Stimulated activated CD8-positive, alpha-beta memory T cell treated with anti-CD3 and anti-CD28 coated beads, Interleukin-15, amount 100 ng/mL, for 24 hours (primary cell): ENCODE measurements at regions not wholly inside any gene's neighbourhood (a gene's known extent, or its start where the extent isn't known, plus 50 kb on each side); places are given as distances from the start of the nearest gene placed in this dataset.
"Not testable (repeated sequence)": the region's sequence is repeated elsewhere in the genome, so short reads cannot be mapped to it uniquely, and the experiment has no call there.

Experiments used
- DNase-seq: peaks from one replicate; pipeline ENCODE4 v3.0.0-alpha.2; 2020; ENCODE audit warnings: low read depth

DNA sequence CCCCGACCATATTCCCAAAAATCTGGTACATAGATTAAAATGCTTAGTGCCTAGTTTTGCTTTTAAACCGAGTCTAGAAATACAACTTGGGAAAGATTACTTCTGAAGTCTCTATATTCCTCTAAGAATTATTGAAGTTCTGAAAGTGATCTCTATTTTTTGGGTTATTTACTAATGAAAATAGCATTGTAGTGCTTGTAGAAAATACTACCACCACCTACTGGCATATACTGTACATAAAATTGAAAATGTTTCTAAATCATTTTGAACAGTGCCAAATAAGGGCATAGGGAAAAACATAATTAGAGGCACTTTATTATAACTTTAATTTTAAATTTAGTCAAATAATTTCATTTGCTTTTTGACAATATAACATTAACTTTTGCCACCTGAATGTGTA lies 1399.6 kb upstream of the ZEB2 start:
- DNase-seq, result no peak

DNA sequence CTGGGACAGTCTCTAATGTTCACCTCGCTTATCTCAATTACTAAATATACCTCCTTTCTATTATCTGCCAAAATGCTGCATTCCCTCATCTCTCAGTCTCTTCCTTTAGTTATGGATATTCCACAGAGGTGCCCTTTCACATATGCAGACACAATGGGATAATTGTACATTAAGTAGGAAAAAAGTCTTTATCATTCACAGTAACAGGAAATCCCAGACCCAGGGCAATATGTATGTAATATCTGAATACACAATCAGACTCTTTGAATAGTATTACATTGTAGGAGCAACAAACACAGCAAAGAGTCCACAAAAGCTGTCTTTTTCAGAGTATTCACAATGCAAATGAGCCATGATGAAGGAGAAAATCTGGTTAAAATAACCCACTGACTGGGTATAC lies 1399.0 kb upstream of the ZEB2 start:
- no peak for DNase-seq

DNA sequence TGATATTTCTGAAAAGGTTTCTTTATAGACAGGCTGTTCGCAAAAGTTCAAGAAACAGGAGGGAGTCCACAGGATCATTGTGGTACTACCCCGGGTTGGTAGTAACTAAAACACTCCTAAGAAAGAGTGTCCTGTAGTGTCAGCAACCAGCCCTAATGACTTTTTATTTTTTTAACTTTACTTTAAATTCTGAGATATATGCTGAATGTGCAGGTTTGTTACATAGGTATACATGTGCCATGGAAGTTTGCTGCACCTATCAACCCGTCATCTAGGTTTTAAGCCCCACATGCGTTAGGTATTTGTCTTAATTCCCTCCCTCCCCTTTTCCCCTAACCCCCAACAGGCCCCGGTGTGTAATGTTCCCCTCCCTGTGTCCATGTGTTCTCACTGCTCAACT lies 1396.9 kb upstream of the ZEB2 start:
- DNase-seq, result no peak

DNA sequence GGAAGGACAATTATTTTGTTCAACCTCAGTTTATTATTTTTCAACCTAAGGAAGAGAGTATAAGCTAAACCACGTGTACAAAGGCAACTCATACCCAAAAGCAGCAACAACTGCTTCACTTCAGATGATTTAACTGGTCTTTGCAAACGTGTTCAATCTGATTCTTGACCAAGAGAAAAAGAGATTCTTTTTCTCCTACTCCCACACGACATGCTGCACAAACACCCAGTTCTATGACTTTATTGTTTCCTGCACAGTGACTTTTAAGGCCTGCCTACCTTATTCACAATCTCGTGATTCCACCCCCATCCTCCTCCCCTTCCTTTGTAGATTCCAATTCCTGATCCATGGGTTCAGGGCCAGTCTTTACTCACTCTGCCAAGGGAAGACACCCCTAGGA lies 1394.8 kb upstream of the ZEB2 start:
- DNase-seq, result no peak

DNA sequence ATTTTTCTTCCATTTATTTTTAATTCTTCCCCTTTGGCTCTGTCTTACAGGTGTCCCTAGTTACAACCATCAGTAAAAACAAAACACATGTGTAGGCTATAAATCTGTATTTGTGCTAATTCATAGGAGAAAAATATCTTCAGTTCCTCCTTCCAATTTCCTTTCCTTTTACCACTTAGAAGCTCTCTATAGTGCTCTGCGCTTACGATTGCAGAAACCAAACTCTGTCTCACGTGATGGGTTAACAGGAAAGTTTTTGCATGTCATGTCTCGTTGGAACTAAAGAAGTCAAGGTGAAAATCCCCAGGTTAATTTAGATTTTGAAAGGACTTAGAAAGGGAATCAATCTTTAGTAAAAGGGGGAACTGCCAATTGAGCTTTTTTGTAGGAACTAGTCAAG lies 1390.5 kb upstream of the ZEB2 start:
- no peak for DNase-seq

DNA sequence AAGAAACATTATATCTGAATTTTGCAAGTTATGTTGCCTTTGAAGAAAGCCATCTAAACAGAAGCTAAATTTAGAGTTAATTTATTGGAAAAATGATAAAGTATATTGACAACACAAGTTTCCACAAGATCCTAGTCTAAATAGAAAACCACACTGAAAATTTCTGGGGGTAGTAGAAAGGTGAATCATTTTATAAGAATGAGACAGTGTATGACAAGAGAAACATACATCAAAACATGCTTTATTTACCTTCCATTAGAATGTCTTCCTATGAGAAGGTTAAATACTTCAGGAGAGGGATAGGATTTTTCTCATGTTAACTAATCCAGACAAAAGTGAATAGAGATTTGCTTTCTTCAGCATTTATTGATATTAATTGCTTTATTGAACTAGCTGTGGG lies 1389.8 kb upstream of the ZEB2 start:
- no peak for DNase-seq

DNA sequence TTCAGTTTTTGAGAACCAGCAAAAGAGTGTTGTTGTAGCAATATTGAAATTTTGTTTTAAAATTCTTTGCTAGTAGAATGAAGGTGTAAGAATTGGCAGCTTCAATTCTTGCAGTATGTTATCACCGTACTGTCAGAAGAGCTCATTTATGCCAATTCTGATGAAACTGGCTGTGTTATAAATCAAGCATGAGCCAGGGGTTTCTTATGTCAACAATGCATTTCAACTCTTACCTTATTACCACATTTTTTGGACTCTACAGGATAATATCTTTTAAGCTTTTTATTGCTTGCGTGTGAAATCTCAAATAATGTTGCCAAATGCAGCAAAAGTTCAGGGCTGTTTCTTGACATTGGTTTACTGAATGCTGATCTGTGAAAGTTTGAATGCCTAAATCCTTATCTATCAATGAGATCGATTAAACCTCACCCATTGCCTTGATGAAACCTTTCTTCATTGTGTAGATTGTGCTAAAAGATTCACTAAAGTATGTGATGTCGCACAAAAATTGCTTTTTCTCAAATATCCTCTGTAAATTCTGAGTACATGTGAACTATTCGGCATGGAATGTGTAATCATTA lies 1389.3 kb upstream of the ZEB2 start:
- DNase-seq, result no peak

DNA sequence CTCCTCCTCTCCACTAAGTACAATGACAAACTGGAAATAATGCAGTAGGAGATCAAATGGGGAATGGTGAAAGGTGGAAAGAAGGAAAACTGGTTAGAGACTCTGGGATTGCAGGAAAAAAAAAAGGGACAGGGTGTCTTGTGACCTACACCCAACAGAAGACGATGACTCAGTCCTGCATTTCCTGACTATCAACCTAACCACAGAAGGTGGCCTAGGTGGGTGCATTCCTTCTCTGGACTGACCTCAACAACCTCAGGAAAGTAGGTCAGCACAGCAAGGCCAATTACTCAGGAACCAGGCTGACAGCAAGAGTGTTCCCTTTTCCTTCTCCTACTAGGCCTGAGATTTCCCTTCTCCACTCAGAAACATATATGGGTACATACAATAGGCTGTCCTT lies 1386.4 kb upstream of the ZEB2 start:
- DNase-seq, result no peak

DNA sequence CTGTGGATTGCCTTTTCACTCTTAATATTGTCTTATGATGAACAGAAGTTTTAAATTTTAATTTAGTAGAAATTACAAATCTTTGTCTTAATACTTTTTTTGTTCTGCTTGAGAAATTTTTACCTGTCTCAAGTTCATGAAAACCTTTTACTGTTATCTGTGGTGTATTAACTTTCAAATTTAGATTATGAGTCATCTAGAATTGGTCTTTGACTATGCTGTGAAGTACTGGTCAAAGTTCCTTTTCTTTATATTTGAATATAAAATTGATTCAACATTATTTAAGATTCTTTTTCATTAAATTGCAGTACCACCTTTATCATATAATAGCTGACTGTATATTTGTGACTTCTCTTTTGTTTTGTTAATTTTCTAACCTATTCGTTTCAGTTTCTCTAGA lies 1385.5 kb upstream of the ZEB2 start:
- no peak for DNase-seq

DNA sequence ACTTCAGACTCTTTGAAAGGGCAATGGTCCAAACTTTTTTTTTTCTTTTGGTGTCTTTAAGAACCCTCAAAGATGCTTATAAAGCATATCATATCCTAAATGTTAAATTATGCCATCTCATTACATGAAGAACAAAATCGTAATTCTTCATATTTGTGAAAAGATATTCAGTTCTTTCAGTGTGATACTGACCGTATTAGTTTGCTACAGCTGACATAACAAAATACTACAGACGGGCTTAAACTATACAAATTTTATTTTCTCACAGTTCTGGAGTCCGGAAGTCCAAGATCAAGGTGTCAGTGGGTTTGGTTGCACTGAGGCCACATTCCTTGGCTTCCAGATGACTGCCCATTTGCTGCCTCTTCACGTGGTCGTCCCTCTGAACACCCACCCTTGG lies 1377.2 kb upstream of the ZEB2 start:
- no peak for DNase-seq

DNA sequence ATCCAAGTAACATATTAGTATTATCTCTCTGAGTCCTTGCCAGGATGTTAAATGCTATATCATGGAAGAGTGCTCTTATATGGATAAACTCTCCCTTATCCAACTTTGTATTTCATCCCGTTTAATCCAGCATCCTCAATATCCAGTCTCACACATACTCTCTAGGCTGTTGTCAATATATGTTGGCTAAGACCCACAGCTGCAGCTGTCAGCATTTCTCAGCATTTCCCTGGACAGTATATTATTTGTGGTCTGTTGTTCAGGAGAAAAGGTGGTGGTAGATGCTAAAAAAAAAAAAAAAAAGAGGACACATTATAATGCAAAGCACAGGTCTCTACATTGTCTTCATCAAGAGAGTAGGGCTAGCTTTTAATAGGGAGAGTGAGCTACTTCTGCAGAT lies 1368.0 kb upstream of the ZEB2 start:
- DNase-seq, result no peak

DNA sequence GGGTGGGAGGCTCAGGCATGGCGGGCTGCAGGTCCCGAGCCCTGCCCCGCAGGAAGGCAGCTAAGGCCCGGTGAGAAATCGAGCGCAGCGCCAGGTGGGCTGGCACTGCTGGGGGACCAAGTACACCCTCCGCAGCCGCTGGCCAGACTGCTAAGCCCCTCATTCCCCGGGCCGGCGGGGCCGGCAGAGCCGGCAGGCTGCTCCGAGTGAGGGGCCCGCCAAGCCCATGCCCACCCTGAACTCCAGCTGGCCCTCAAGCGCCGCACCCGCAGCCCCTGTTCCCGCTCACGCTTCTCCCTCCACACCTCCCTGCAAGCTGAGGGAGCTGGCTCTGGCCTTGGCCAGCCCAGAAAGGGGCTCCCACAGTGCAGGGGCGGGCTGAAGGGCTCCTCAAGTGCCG lies 1361.1 kb upstream of the ZEB2 start:
- DNase-seq, result not testable (repeated sequence)

DNA sequence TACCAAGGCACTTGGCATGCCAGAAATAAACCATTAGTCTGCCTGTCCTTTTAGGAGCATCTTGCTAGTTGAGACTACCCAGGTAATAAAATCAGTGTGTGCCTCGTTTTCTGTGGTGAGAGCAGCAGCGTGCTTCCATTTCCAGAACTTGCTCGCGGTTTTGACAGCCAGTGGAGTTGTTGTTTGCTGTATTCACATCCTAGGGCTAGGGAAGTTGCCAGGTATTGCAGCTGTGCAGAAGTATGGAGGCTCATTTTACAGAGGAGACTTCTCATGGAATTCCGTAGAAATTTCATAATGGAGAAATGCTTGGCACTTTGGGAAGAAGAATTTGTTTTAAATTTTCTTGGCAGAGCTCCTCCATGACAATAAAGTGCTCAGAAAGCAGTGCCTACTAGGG lies 1355.1 kb upstream of the ZEB2 start:
- no peak for DNase-seq

DNA sequence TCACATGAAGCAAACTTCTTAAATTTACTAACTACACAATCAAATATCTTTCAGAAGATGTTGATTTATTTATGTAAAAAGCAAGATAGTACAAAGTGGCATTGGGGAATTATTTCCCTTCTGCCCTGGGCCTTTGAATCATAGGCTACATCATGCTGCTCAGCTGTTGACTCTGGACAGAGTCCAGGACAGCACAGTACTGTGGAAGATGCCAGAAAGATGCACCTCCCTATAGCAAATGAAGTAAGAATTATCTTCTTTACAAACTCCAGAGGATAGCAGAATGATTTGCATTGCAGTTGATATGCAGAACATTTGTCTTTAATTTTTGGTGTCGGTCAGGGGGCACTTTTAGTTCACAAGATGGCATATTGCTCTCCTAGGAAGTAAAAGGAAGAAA lies 1354.5 kb upstream of the ZEB2 start:
- DNase-seq, result no peak

DNA sequence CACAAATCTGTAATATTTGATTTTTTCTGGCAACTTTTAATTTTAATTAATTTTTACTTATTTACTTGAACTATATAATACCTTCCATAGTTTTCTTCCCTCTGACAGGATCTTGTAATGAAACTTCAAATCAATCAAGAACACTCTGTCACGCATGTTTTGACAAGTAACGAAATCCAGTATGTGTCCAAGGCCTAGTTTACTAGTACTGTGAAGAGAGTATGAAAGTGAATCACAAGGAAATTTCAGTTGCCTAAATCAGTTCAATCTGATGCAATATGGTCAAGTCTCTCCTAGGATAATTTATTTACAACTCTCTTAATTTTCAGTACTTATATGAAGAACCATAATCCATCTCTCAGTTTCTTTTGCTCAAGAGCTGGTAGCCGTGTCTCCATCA lies 1344.6 kb upstream of the ZEB2 start:
- DNase-seq, result no peak

DNA sequence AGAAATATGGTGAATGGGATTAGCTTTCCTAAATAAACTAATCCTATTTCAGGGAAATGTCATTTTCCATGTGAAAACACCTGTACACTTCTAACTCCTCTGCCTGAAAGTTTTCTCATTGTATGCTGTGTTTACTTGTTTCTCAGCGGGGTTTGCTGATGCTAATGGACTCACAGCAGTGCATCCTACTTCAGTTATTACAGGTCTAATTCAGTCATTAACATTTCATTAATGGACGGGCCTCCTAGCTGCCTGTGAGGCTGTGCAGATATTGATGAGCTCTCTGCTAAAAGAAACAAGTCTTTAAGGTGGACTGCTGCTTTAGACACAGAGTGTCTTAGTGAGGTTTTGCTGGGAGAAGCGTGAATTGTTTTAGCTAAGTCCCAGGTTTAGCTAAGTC lies 1342.0 kb upstream of the ZEB2 start:
- DNase-seq, result no peak

DNA sequence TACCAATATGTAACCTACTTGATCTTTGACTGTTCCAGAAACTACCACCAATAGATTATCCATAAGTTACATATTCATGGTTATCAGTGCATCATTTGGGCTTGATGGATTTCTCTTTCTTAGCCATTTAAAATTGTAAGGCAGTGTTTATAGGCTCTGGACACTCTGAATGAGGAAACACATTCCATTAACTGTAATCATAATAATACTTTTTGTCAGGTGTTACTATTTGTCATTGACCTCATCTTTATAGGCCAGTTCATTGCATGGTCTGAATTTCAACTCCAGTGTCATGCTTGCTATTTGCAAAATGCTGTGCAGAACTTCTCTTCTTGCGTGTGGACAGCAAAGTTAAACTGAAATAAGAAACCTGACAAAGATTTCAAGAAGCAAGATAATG lies 1340.2 kb upstream of the ZEB2 start:
- DNase-seq, result no peak

DNA sequence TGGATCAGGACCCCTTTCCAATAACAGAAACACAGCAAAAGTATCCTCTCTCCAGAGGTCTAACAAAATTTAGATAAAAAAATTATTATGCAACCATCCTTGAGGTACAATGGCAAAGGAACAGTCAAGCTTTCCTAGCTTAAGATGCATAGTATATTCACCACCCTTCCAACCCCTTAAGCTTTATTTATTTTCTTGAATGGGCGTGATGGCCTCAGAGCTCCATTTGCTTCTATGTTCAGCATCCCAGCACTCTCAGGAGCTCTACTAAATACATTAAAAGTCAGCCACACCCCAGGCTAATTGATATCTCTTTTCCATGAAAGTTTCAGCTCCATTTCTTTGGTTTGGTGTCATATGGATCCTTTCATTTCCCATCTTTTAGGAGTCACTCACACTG lies 1335.2 kb upstream of the ZEB2 start:
- no peak for DNase-seq

DNA sequence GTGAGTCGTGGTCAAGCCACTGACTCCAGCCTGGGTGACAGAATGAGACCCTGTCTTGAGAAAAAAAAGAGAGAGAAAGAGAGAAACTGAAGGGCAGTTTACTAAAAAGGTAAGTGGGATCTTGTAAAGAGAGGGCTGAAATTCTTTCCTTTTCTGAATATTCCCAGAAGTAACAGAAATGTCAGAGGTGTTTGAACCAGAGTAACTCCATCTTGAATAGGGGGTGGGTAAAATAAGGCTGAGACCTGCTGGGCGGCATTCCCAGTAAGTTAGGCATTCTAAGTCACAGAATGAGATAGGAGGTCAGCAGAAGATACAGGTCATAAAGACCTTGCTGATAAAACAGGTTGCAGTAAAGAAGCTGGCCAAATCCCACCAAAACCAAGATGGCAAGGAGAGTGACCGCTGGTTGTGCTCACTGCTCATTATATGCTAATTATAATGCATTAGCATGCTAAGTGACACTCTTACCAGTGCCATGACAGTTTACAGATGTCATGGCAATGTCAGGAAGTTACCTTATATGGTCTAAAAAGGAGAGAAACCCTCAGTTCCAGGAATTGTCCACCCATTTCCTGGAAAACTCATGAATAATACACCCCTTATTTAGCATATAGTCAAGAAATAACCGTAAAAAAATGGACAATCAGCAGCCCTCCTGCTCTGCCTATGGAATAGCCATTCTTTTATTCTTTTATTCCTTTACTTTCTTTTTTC lies 1334.3 kb upstream of the ZEB2 start:
- no peak for DNase-seq

DNA sequence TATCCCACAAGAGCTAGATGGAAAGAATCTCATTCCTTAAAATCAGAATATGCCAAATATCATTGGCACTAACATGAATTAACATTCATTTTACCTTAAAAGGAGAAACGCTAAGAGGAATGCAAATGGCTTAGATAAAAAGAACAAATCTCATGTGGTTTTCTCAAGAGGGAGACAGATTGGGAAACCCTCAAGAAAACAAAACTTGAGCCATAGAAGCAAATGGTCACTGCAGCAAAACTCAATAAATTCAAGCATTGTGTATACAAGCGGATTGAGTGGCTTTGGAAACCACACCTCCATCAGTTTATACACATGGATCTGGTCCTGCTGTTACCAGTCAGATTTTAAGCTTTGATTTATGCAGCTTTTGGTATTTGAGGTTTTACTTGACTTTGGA lies 1331.8 kb upstream of the ZEB2 start:
- DNase-seq, result no peak

DNA sequence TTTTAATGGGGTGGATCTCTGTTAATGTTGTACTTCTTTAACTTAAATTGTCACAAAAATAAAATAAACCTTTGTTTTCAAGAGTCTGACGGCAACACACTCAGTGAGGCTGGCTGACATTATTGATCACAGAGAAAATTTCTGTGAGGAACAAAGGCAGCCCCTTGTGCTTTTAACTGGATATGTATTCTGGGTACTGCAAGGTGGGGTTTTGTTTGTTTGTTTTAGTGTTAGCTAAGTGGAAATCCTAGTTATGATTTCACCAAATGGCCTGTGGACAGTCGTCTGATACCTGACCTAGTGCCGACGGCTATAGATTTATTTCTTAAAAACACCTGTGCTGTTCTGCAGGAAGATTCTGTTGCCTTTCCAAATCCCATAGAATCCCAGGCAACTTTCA lies 1329.5 kb upstream of the ZEB2 start:
- DNase-seq, result no peak

DNA sequence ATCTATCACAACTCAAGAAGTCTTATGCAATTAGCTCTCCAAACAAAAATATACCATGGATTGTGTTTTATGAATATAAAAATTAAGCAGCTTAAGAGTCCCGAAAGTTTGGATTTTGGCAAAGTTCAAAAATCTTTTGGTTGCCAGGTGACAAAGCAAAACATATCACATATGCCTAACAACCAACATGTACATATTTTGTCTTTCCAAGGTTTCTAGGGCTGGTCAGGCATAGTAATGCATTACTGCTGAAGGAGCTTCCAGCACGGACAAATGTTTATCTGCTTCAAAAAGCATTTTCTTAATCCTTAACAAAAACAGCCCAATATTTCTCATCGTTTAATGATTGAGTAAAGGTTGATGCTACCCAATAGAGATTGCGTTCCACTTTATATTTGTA lies 1327.1 kb upstream of the ZEB2 start:
- DNase-seq, result no peak

DNA sequence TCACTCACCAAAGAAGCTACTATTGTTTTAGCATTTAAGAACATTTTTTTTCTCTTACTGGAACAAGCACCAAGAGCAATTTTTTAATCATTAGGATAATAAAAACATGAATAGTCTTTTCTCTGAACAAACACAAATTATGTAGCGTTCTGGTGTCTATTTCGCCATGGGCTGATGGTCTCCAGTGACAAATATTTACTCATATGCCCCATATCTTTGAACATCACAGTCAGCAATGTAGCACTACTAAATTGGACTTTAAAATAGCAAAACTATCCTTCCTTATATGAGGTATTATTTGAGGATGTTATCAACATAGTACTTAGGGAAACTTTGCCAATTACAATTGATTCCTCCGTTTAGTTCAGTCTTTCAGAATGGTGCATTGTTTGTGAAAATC lies 1326.0 kb upstream of the ZEB2 start:
- no peak for DNase-seq

DNA sequence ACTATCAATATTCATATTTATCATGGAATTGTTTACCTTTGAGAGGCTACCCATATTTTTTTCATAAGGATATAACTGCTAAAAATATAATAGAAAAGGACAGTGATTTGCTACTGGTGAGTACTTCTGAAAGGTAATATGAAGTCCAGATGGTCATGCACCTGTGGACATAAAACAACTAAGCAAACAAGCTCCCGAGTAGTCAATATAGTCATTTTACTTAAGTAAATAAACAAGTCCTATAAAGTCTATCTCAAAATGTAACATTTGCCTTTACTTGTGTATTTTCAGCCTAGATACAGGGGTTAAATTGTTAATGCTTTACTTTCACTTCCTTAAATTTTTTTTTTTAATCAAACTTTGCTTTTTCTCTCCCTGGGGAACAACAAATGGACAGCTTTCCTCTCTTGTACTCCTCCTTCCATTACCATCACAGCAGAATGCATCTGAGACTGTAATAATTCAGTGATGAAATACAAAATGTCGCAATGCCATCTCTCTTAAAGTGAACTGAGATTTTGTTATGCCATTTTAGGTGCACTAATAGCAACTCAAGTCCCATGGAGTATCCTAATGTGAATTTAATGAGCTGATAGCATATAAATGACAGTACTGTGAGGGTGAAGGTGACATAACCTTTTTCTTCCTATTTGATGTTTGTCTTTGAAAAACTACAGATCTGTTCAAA lies 1325.4 kb upstream of the ZEB2 start:
- no peak for DNase-seq
